Vagina (tissue), 2 donors: ENCODE measurements at regions not wholly inside any gene's neighbourhood (a gene's known extent, or its start where the extent isn't known, plus 50 kb on each side); places are given as distances from the start of the nearest gene placed in this dataset.

Experiments
- DNase-seq, 2 donors: peaks; one replicate each; pipeline ENCODE4 v3.0.0-alpha.2; 2017; ENCODE audit errors: extremely low spot score in 2 of 2
- H3K27ac ChIP-seq: fragments of 200-600 bp; sonication (generic); one replicate; pipeline ENCODE4 v1.5.1; 2019
- H3K27me3 ChIP-seq: fragments of 200-600 bp; sonication (generic); one replicate; pipeline ENCODE4 v1.5.1; 2019
- H3K36me3 ChIP-seq, 2 donors: fragments of 200-600 bp; sonication (generic); one replicate each; pipeline ENCODE4 v1.5.1; 2017 to 2019
- H3K4me1 ChIP-seq: fragments of 200-600 bp; sonication (generic); one replicate; pipeline ENCODE4 v1.5.1; 2019
- H3K4me3 ChIP-seq, 2 donors: fragments of 200-600 bp; sonication (generic); 1 replicate in 1 of 2; 2 replicates in 1 of 2; pipeline ENCODE4 v1.5.1; 2016 to 2019
- H3K9me3 ChIP-seq: fragments of 200-600 bp; sonication (generic); one replicate; pipeline ENCODE4 v1.5.1; 2019
- CTCF ChIP-seq, 3 experiments: fragments of 450-650 bp in 2 of 3; fragments of 200-600 bp in 1 of 3; sonication (generic) in 1 of 3; IDR thresholded peaks; one replicate each; pipeline ENCODE4 v1.5.1; 2017 to 2019; ENCODE audit warnings: antibody characterized with exemption in 3 of 3, mild to moderate bottlenecking in 2 of 3, moderate library complexity in 2 of 3
- POLR2A ChIP-seq, 2 donors: fragments of 450-650 bp; IDR thresholded peaks; one replicate each; pipeline ENCODE4 v1.6.1; 2017; ENCODE audit warnings: antibody characterized with exemption in 2 of 2, mild to moderate bottlenecking in 2 of 2, moderate library complexity in 2 of 2
- POLR2AphosphoS5 ChIP-seq, 2 donors: sonication (generic); formaldehyde crosslinking; IDR thresholded peaks; one replicate each; pipeline ENCODE4 v1.9.0; 2017; ENCODE audit warnings: antibody characterized with exemption in 2 of 2, mild to moderate bottlenecking in 2 of 2, low read depth in 1 of 2; ENCODE audit not compliant: insufficient read depth in 1 of 2
- intact Hi-C: fragments of 100-400 bp; cut with DNase I; formaldehyde crosslinking; loops from one replicate; pipeline ENCODE4 v1.15.1; 2023

GRCh38 chr10:111716032-111716431, 467.5 kb downstream of the GPAM start:
- no peak for TF ChIP-seq POLR2AphosphoS5 (IDR thresholded peaks at IDR 0.05; ENCODE audit: insufficient read depth in 1 of 2, low read depth in 1 of 2)
- TF ChIP-seq POLR2A (IDR thresholded peaks at IDR 0.05) = no peak
- TF ChIP-seq CTCF (IDR thresholded peaks at IDR 0.05) = no peak
- Histone ChIP-seq H3K9me3 (no peaks in the 10 kb centered on the region), H3K4me3 (no peak overlapping the region), H3K4me1 (no peaks in the 10 kb centered on the region), H3K36me3 (no peaks in the 10 kb centered on the region), H3K27ac (no peak overlapping the region), H3K27me3 (no peaks in the 10 kb centered on the region)
- DNase-seq = no peak
- intact Hi-C loops = no loop called here

- H3K4me1 ChIP-seq = no peaks in the 10 kb centered on the region
- no peak for DNase-seq
- H3K4me3 ChIP-seq = no peak overlapping the region
Measured at GRCh38 chr10:111724121-111724520, 459.4 kb downstream of the GPAM start.

GRCh38 chr10:111725050-111725449, 458.5 kb downstream of the GPAM start:
- intact Hi-C loops = no loop called here
- Histone ChIP-seq H3K27ac (no peak overlapping the region), H3K36me3 (no peaks in the 10 kb centered on the region), H3K9me3 (no peaks in the 10 kb centered on the region), H3K4me1 (no peaks in the 10 kb centered on the region), H3K27me3 (no peaks in the 10 kb centered on the region), H3K4me3 (no peak overlapping the region)
- DNase-seq = no peak
- no peak for TF ChIP-seq CTCF (IDR thresholded peaks at IDR 0.05)
- no peak for TF ChIP-seq POLR2AphosphoS5 (IDR thresholded peaks at IDR 0.05; ENCODE audit: insufficient read depth in 1 of 2, low read depth in 1 of 2)
- no peak for TF ChIP-seq POLR2A (IDR thresholded peaks at IDR 0.05)

More at GRCh38 chr10:111724121-111724520, 459.4 kb downstream of the GPAM start:
- Histone ChIP-seq H3K27ac (no peak overlapping the region), H3K27me3 (no peaks in the 10 kb centered on the region), H3K36me3 (no peaks in the 10 kb centered on the region), H3K9me3 (no peaks in the 10 kb centered on the region)
- TF ChIP-seq POLR2AphosphoS5 (IDR thresholded peaks at IDR 0.05; ENCODE audit: insufficient read depth in 1 of 2, low read depth in 1 of 2) (no peak), POLR2A (IDR thresholded peaks at IDR 0.05) (no peak), CTCF (IDR thresholded peaks at IDR 0.05) (no peak)
- intact Hi-C loops = no loop called here

GRCh38 chr10:111732166-111732785, 451.3 kb downstream of the GPAM start:
- H3K27ac ChIP-seq = no peak overlapping the region
- no peaks in the 10 kb centered on the region for H3K9me3 ChIP-seq
- no peak for DNase-seq
- H3K27me3 ChIP-seq = no peaks in the 10 kb centered on the region
- no peaks in the 10 kb centered on the region for H3K4me1 ChIP-seq
- no peak overlapping the region for H3K4me3 ChIP-seq
- TF ChIP-seq CTCF (IDR thresholded peaks at IDR 0.05) = no peak
- TF ChIP-seq POLR2A (IDR thresholded peaks at IDR 0.05) = no peak
- TF ChIP-seq POLR2AphosphoS5 (IDR thresholded peaks at IDR 0.05; ENCODE audit: insufficient read depth in 1 of 2, low read depth in 1 of 2) = no peak
- H3K36me3 ChIP-seq = no peaks in the 10 kb centered on the region
- intact Hi-C loops = no loop called here

- no peak overlapping the region for H3K4me3 ChIP-seq
- no peaks in the 10 kb centered on the region for H3K27me3 ChIP-seq
- no peak for DNase-seq
- TF ChIP-seq POLR2A (IDR thresholded peaks at IDR 0.05) (no peak), POLR2AphosphoS5 (IDR thresholded peaks at IDR 0.05; ENCODE audit: insufficient read depth in 1 of 2, low read depth in 1 of 2) (no peak)
- H3K9me3 ChIP-seq = no peaks in the 10 kb centered on the region
- H3K36me3 ChIP-seq = no peaks in the 10 kb centered on the region
- no peak overlapping the region for H3K27ac ChIP-seq
- H3K4me1 ChIP-seq = no peaks in the 10 kb centered on the region
- intact Hi-C loops = no loop called here
Measured at GRCh38 chr10:111739125-111739873, 444.3 kb downstream of the GPAM start.
